Liver (tissue), 8 donors: ENCODE measurements at regions not wholly inside any gene's neighbourhood (a gene's known extent, or its start where the extent isn't known, plus 50 kb on each side); places are given as distances from the start of the nearest gene placed in this dataset.

Experiments
- DNase-seq: peaks from one replicate; pipeline ENCODE4 v3.0.0-alpha.2; 2017; ENCODE audit warnings: low spot score
- H3K27ac ChIP-seq, 2 donors: one replicate each; pipeline ENCODE4 v1.7.0; 2013; ENCODE audit warnings: inconsistent platforms in 2 of 2, low read length in 2 of 2, control low read depth in 1 of 2, low read depth in 1 of 2, mild to moderate bottlenecking in 1 of 2
- H3K27me3 ChIP-seq, 4 donors: one replicate each; pipeline versions ENCODE4 v1.6.1 to v1.7.0; 2013; ENCODE audit warnings: low read length in 3 of 4, inconsistent platforms in 1 of 4, mild to moderate bottlenecking in 1 of 4, moderate library complexity in 1 of 4; ENCODE audit not compliant: control insufficient read depth in 4 of 4, insufficient read depth in 4 of 4
- H3K36me3 ChIP-seq, 4 donors: one replicate each; pipeline versions ENCODE4 v1.6.1 to v1.7.0; 2013; ENCODE audit warnings: low read length in 3 of 4, mild to moderate bottlenecking in 3 of 4, low read depth in 1 of 4, moderate library complexity in 1 of 4; ENCODE audit not compliant: control insufficient read depth in 4 of 4, insufficient read depth in 3 of 4
- H3K4me1 ChIP-seq, 4 donors: one replicate each; pipeline versions ENCODE4 v1.6.1 to v1.7.0; 2013; ENCODE audit warnings: low read length in 3 of 4, mild to moderate bottlenecking in 3 of 4, moderate library complexity in 1 of 4; ENCODE audit not compliant: control insufficient read depth in 4 of 4, insufficient read depth in 4 of 4
- H3K4me3 ChIP-seq, 3 donors: one replicate each; pipeline versions ENCODE4 v1.6.1 to v1.7.0; 2013; ENCODE audit warnings: low read length in 3 of 3, control low read depth in 1 of 3, low read depth in 1 of 3, mild to moderate bottlenecking in 1 of 3
- H3K9ac ChIP-seq, 2 donors: one replicate each; pipeline ENCODE4 v1.7.0; 2013; ENCODE audit warnings: low read length in 2 of 2, mild to moderate bottlenecking in 2 of 2, moderate library complexity in 2 of 2, control low read depth in 1 of 2, low read depth in 1 of 2
- H3K9me3 ChIP-seq, 4 donors: one replicate each; pipeline versions ENCODE4 v1.6.1 to v1.7.0; 2013; ENCODE audit warnings: low read length in 3 of 4; ENCODE audit not compliant: control insufficient read depth in 4 of 4
- ATF3 ChIP-seq: IDR thresholded peaks from 2 replicates; pipeline ENCODE4 v1.6.1; 2016; ENCODE audit warnings: antibody characterized with exemption
- EGR1 ChIP-seq, 2 donors: IDR thresholded peaks; 2 replicates each; pipeline ENCODE4 v1.6.1; 2016 to 2018; ENCODE audit warnings: antibody characterized with exemption in 2 of 2, low read depth in 2 of 2
- FOXA2 ChIP-seq: IDR thresholded peaks from 2 replicates; pipeline ENCODE4 v1.6.1; 2016; ENCODE audit warnings: antibody characterized with exemption
- GABPA ChIP-seq, 2 donors: IDR thresholded peaks in 1 of 2; conservative IDR thresholded peaks in 1 of 2; 2 replicates each; pipeline ENCODE4 v1.6.1; 2016; ENCODE audit warnings: antibody characterized with exemption in 2 of 2, mild to moderate bottlenecking in 1 of 2, moderate library complexity in 1 of 2
- HNF4A ChIP-seq, 2 donors: conservative IDR thresholded peaks; 2 replicates each; pipeline ENCODE4 v1.6.1; 2016; ENCODE audit warnings: antibody characterized with exemption in 2 of 2, mild to moderate bottlenecking in 2 of 2
- HNF4G ChIP-seq: IDR thresholded peaks from 2 replicates; pipeline ENCODE4 v1.6.1; 2016; ENCODE audit warnings: antibody characterized with exemption
- JUND ChIP-seq, 2 donors: IDR thresholded peaks; 2 replicates each; pipeline ENCODE4 v1.6.1; 2016; ENCODE audit warnings: antibody characterized with exemption in 2 of 2
- NR2F2 ChIP-seq: IDR thresholded peaks from 2 replicates; pipeline ENCODE4 v1.6.1; 2016; ENCODE audit warnings: antibody characterized with exemption
- RAD21 ChIP-seq, 2 donors: IDR thresholded peaks; 2 replicates each; pipeline ENCODE4 v1.6.1; 2016; ENCODE audit warnings: antibody characterized with exemption in 2 of 2, mild to moderate bottlenecking in 2 of 2
- RXRA ChIP-seq, 2 donors: IDR thresholded peaks; 2 replicates each; pipeline ENCODE4 v1.6.1; 2017 to 2018; ENCODE audit warnings: antibody characterized with exemption in 2 of 2, mild to moderate bottlenecking in 1 of 2
- SP1 ChIP-seq: IDR thresholded peaks from 2 replicates; pipeline ENCODE4 v1.6.1; 2018; ENCODE audit warnings: antibody characterized with exemption, mild to moderate bottlenecking
- TAF1 ChIP-seq: conservative IDR thresholded peaks from 2 replicates; pipeline ENCODE4 v1.6.1; 2016; ENCODE audit warnings: antibody characterized with exemption, mild to moderate bottlenecking
- YY1 ChIP-seq: IDR thresholded peaks from 2 replicates; pipeline ENCODE4 v1.6.1; 2016; ENCODE audit warnings: antibody characterized with exemption, mild to moderate bottlenecking
- ZBTB33 ChIP-seq: IDR thresholded peaks from 2 replicates; pipeline ENCODE4 v1.6.1; 2016; ENCODE audit warnings: antibody characterized with exemption
- WGBS: extraction: QIAGEN DNeasy Blood & Tissue Kit; methylation state at CpG from one replicate; pipeline ENCODE4 v1.1.7; 2013; 5-methylcytosine and 5-hydroxymethylcytosine counted together
- TF ChIP-seq, protein P1 (sequence below): fragments of 150-350 bp; IDR thresholded peaks from 2 replicates; pipeline ENCODE4 v1.5.1; 2017; ENCODE audit warnings: improper control_type of control experiment, low read depth, low read length; ENCODE audit not compliant: missing input control
- TF ChIP-seq, protein P2 (sequence below): IDR thresholded peaks from 2 replicates; pipeline ENCODE4 v1.6.1; 2016; ENCODE audit warnings: antibody characterized with exemption, mild to moderate bottlenecking
- TF ChIP-seq, protein P3 (sequence below): IDR thresholded peaks from 2 replicates; pipeline ENCODE4 v1.6.1; 2016; ENCODE audit warnings: antibody characterized with exemption
- donor health status: healthy.
- donor health status: healthy.
- donor health status: healthy.
- donor health status: healthy.
- donor health status: healthy.

DNA sequence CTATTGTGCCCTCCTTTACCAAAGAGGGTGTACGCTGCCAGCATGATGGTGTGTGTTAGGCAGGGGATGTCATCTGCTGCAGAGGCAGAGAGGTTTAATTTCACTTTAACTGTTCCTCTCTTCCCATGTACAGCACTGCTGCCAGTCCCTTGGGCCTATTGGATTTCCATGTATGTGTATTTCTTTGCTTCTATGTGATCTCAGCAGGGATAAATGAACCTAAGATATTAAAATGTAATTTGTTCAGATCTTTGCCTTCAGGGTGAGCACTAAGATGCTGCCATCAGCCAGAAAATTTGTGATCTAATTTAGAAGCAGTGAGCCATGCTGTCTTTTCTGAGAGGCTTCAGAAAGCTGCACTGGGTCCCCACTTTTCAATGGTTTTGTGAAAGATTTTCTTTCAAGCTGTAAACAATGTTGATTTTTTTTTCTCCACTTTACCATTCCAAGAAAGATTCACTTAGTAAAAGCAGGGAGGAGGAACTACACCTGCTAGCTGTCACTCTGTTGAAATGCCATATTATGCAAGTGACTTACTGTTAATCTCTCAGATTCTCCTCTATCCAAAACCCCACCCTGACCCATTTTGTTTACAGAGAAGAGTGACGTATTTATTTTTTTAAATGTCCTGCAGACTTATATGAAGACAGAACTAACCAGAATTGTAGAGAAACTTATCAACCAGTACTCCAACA is 261.9 kb downstream of the TBL1XR1 start (continued):
- no peak for TF ChIP-seq TAF1
- no peak for TF ChIP-seq GABPA (IDR thresholded peaks at IDR 0.05 in 1 of 2, conservative IDR thresholded peaks at IDR 0.05 in 1 of 2)

GRCh38 chr3:176934698-176935097 is 262.6 kb downstream of the TBL1XR1 start:
- H3K9me3 ChIP-seq = no peaks in the 10 kb centered on the region
- no peak overlapping the region for H3K4me3 ChIP-seq
- DNase-seq = no peak
- no peaks in the 10 kb centered on the region for H3K36me3 ChIP-seq
- TF ChIP-seq ATF3 (no peak), NR2F2 (no peak), YY1 (no peak), HNF4G (no peak), EGR1 (IDR thresholded peaks at IDR 0.05; ENCODE audit: low read depth in 2 of 2) (no peak), TAF1 (no peak), RXRA (IDR thresholded peaks at IDR 0.05) (no peak), ZBTB33 (no peak), FOXA2 (no peak), RAD21 (IDR thresholded peaks at IDR 0.05) (no peak), JUND (IDR thresholded peaks at IDR 0.05) (no peak), GABPA (IDR thresholded peaks at IDR 0.05 in 1 of 2, conservative IDR thresholded peaks at IDR 0.05 in 1 of 2) (no peak), SP1 (no peak), HNF4A (conservative IDR thresholded peaks at IDR 0.05) (no peak)
- TF ChIP-seq, protein P1, sequence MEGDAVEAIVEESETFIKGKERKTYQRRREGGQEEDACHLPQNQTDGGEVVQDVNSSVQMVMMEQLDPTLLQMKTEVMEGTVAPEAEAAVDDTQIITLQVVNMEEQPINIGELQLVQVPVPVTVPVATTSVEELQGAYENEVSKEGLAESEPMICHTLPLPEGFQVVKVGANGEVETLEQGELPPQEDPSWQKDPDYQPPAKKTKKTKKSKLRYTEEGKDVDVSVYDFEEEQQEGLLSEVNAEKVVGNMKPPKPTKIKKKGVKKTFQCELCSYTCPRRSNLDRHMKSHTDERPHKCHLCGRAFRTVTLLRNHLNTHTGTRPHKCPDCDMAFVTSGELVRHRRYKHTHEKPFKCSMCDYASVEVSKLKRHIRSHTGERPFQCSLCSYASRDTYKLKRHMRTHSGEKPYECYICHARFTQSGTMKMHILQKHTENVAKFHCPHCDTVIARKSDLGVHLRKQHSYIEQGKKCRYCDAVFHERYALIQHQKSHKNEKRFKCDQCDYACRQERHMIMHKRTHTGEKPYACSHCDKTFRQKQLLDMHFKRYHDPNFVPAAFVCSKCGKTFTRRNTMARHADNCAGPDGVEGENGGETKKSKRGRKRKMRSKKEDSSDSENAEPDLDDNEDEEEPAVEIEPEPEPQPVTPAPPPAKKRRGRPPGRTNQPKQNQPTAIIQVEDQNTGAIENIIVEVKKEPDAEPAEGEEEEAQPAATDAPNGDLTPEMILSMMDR = no peak
- TF ChIP-seq, protein P2, sequence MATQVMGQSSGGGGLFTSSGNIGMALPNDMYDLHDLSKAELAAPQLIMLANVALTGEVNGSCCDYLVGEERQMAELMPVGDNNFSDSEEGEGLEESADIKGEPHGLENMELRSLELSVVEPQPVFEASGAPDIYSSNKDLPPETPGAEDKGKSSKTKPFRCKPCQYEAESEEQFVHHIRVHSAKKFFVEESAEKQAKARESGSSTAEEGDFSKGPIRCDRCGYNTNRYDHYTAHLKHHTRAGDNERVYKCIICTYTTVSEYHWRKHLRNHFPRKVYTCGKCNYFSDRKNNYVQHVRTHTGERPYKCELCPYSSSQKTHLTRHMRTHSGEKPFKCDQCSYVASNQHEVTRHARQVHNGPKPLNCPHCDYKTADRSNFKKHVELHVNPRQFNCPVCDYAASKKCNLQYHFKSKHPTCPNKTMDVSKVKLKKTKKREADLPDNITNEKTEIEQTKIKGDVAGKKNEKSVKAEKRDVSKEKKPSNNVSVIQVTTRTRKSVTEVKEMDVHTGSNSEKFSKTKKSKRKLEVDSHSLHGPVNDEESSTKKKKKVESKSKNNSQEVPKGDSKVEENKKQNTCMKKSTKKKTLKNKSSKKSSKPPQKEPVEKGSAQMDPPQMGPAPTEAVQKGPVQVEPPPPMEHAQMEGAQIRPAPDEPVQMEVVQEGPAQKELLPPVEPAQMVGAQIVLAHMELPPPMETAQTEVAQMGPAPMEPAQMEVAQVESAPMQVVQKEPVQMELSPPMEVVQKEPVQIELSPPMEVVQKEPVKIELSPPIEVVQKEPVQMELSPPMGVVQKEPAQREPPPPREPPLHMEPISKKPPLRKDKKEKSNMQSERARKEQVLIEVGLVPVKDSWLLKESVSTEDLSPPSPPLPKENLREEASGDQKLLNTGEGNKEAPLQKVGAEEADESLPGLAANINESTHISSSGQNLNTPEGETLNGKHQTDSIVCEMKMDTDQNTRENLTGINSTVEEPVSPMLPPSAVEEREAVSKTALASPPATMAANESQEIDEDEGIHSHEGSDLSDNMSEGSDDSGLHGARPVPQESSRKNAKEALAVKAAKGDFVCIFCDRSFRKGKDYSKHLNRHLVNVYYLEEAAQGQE = no peak
- TF ChIP-seq, protein P3, sequence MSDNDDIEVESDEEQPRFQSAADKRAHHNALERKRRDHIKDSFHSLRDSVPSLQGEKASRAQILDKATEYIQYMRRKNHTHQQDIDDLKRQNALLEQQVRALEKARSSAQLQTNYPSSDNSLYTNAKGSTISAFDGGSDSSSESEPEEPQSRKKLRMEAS = no peak
- peaks cover 0 to 11% (median 8%) of the 10 kb centered on the region in 4 donors for H3K4me1 ChIP-seq
- H3K27ac ChIP-seq = no peak overlapping the region
- no peaks in the 10 kb centered on the region for H3K27me3 ChIP-seq
- H3K9ac ChIP-seq = no peak overlapping the region
- WGBS = 96% methylated on average over 2 of the region's 2 CpGs
